Activated T-helper 1 cell treated with anti-CD3 and anti-CD28 coated beads, Interleukin-12 subunit alpha, Interleukin-12 subunit beta, Interleukin-2, Interleukin-4 antibody, amounts not matched to agents 30 ng/mL and 10 ng/mL and 1 ng/mL, durations not matched to agents 14 hours and 24 hours and 36 hours (primary cell): ENCODE measurements at regions not wholly inside any gene's neighbourhood (a gene's known extent, or its start where the extent isn't known, plus 50 kb on each side); places are given as distances from the start of the nearest gene placed in this dataset.

ENCODE experiments used
- DNase-seq: peaks from one replicate; pipeline ENCODE4 v3.0.0; 2021; ENCODE audit warnings: low spot score
- H3K27ac Mint-ChIP-seq: one replicate; pipeline ENCODE4 v1.8.0; 2021; ENCODE audit warnings: mild to moderate bottlenecking, mixed read lengths
- H3K27me3 Mint-ChIP-seq: one replicate; pipeline ENCODE4 v1.8.0; 2022; ENCODE audit warnings: mild to moderate bottlenecking, moderate library complexity, mixed read lengths; ENCODE audit not compliant: insufficient read depth
- H3K36me3 Mint-ChIP-seq: one replicate; pipeline ENCODE4 v1.8.0; 2021; ENCODE audit warnings: low read depth, mixed read lengths
- H3K4me1 Mint-ChIP-seq: one replicate; pipeline ENCODE4 v1.8.0; 2021; ENCODE audit warnings: low read depth, mixed read lengths
- H3K4me3 Mint-ChIP-seq: one replicate; pipeline ENCODE4 v1.8.0; 2021; ENCODE audit warnings: mild to moderate bottlenecking, moderate library complexity, mixed read lengths
- H3K9me3 Mint-ChIP-seq: one replicate; pipeline ENCODE4 v1.8.0; 2021; ENCODE audit warnings: mixed read lengths
- intact Hi-C: fragments of 100-400 bp; cut with micrococcal nuclease; formaldehyde crosslinking; loops from one replicate; pipeline ENCODE4 v1.15.1; 2024

DNA sequence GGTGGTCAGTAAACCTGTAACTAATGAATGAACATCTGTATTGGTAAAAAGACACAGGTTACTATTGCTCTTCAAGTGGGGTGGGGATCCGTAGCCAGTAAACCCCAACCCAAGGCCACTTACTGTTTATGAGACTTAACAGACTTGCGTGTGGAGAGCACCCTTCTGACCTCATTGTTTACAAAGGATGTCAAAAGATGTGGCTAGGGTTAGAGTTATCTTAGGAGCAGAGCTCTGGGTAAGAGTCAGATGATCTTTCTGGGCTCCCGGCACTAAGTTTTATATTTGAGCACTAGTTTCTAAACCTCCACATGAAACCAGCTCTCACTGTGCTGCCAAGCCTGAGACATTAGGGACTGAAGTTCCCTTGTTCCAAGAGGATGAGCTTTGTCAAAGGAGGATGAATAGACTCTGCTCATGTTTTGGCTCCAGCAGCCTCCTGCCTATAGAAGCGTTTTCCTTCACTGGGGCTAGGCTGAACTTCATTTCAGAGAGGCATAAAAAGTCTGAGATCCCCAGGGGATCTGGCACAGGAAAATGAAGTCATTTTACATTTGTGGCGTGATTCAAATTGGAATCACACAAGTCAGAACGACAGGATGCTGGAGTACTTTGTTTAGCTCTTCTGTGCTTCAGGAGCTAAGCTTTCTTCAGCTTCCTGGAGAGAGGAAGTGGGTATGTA, 403.1 kb upstream of the TRIB2 start:
- H3K9me3 Mint-ChIP-seq: no peaks in the 10 kb centered on the region
- H3K36me3 Mint-ChIP-seq: no peaks in the 10 kb centered on the region
- no peak overlapping the region for H3K4me3 Mint-ChIP-seq
- H3K4me1 Mint-ChIP-seq: peaks cover 39% of the 10 kb centered on the region
- no peak for DNase-seq
- intact Hi-C loops: no loop called here
- H3K27me3 Mint-ChIP-seq: peaks cover 8% of the 10 kb centered on the region
- H3K27ac Mint-ChIP-seq: no peak overlapping the region

DNA sequence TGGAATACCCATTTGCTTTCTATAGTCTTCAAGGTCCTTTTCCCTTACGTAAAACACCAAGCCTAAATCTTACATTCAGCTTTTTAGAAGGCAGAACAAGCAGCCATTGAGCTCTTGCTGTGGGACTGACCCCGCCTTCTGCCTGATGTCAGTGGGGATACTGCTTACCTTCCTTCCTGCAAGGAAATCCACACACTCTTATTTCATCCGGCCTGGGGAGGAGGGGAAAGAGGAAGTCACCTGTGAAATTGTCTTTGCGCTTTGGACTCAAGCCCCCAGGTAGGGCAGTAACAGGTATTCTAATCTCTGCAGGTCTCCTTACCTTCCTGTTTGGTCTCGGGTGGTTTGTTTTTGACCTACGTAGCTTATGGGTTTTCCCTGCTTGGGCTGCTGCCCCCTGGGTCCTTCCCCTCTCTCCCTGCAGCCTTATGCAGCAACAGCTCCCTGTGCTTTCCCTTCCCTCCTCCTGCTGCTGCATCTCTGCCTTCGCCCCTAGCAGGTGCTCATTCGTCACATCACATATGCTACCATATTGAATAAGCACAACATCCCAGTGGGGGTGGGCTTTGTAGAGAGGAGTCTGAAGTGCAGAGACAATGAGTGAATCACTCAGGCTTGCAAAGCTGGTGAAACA, 402.5 kb upstream of the TRIB2 start:
- no peak overlapping the region for H3K4me3 Mint-ChIP-seq

GRCh38 chr2:12315224-12315623, 401.5 kb upstream of the TRIB2 start:
- Mint-ChIP-seq H3K27me3 (peaks cover 8% of the 10 kb centered on the region), H3K4me1 (peaks cover 32% of the 10 kb centered on the region), H3K9me3 (no peaks in the 10 kb centered on the region), H3K4me3 (no peak overlapping the region), H3K36me3 (no peaks in the 10 kb centered on the region), H3K27ac (no peak overlapping the region)
- no peak for DNase-seq
- intact Hi-C loops: no loop called here

More for the DNA sequence above, 402.5 kb upstream of the TRIB2 start:
- peaks cover 8% of the 10 kb centered on the region for H3K27me3 Mint-ChIP-seq
- peaks cover 34% of the 10 kb centered on the region for H3K4me1 Mint-ChIP-seq
- intact Hi-C loops: no loop called here
- no peak for DNase-seq
- peak overlapping the region; percentile 36 for H3K27ac Mint-ChIP-seq
- H3K9me3 Mint-ChIP-seq: no peaks in the 10 kb centered on the region
- no peaks in the 10 kb centered on the region for H3K36me3 Mint-ChIP-seq

GRCh38 chr2:12316476-12316875, 400.3 kb upstream of the TRIB2 start:
- DNase-seq: no peak
- Mint-ChIP-seq H3K4me3 (no peak overlapping the region), H3K27me3 (peaks cover 6% of the 10 kb centered on the region), H3K27ac (no peak overlapping the region), H3K4me1 (peaks cover 25% of the 10 kb centered on the region), H3K9me3 (no peaks in the 10 kb centered on the region), H3K36me3 (no peaks in the 10 kb centered on the region)
- intact Hi-C loops: no loop called here

GRCh38 chr2:12317286-12317685, 399.4 kb upstream of the TRIB2 start:
- Mint-ChIP-seq H3K4me3 (no peak overlapping the region), H3K27me3 (peaks cover 8% of the 10 kb centered on the region), H3K36me3 (peaks cover 1% of the 10 kb centered on the region), H3K27ac (no peak overlapping the region), H3K4me1 (peaks cover 25% of the 10 kb centered on the region), H3K9me3 (no peaks in the 10 kb centered on the region)
- intact Hi-C loops: no loop called here
- no peak for DNase-seq

GRCh38 chr2:12317814-12318426, 398.8 kb upstream of the TRIB2 start:
- no peaks in the 10 kb centered on the region for H3K9me3 Mint-ChIP-seq
- H3K4me3 Mint-ChIP-seq: no peak overlapping the region
- H3K27me3 Mint-ChIP-seq: peaks cover 8% of the 10 kb centered on the region
- DNase-seq: no peak
- intact Hi-C loops: no loop called here
- H3K4me1 Mint-ChIP-seq: peaks cover 19% of the 10 kb centered on the region
- peaks cover 1% of the 10 kb centered on the region for H3K36me3 Mint-ChIP-seq
- no peak overlapping the region for H3K27ac Mint-ChIP-seq

DNA sequence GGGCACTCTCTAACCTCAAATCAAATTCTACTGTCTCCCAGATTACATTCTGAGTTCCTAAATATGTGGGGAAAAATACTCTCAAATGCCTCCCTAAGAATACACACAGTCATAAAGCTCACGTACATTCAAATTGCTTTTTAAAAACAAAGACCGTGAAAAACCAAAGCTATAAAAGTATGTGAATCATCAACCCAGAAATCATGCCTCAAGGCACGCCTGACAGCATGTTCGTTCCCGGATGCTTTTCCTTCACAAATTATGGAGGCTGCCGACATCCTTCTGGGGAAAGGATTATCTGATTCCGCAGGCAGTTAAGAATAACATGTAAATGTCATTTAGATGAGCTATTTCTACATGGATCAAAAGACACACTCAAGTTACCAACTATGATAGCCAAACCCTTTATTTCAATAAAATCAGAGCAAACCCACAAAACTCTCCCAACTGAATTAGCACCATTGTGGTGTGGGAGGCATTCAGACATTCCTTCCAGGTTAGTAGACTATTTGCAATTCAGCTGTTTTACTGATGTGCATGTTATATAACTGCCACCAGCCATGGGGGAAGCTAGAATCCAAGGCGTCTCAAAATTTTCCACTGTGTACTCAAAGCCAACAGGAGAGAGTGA, 398.2 kb upstream of the TRIB2 start:
- no peak overlapping the region for H3K4me3 Mint-ChIP-seq
- intact Hi-C loops: no loop called here

DNA sequence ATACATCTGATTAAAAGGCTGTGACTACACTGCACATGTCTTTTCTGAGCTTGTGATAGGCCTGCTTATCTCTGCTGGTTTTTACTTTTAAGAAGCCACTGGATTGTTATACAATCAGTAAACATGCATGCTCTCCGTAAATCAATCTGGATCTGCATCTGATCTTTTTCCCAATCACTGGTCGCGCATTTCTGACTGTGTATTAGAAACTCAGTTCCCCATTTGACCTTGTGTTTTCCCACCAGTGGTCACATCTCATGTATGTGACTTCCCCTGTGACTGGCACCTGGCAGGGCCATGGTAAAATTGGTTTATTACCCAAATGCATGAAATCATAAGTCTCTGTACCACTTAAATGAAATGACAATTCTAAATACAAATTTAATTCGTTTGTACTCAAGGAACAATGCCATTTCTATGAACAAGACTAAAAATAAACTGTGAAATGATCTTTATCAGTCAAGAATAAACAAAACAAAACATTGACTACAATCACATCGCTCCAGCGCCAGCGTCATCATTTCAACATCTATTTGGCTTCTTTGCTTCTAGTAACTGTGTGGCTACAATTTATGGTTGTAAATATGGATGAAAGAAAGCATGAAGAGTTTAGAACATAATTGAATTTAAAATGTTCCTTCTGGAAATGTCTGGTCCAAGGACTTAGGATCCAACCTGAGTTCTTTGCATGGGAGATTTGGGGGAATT, 396.6 kb upstream of the TRIB2 start:
- Mint-ChIP-seq H3K9me3 (no peaks in the 10 kb centered on the region), H3K4me3 (no peak overlapping the region), H3K27ac (no peak overlapping the region), H3K4me1 (no peaks in the 10 kb centered on the region), H3K27me3 (peaks cover 5% of the 10 kb centered on the region), H3K36me3 (peaks cover 1% of the 10 kb centered on the region)
- intact Hi-C loops: no loop called here
- DNase-seq: no peak

More for the DNA sequence above, 398.2 kb upstream of the TRIB2 start:
- peaks cover 13% of the 10 kb centered on the region for H3K4me1 Mint-ChIP-seq
- DNase-seq: no peak
- H3K27ac Mint-ChIP-seq: no peak overlapping the region
- H3K36me3 Mint-ChIP-seq: peaks cover 1% of the 10 kb centered on the region
- H3K27me3 Mint-ChIP-seq: peaks cover 8% of the 10 kb centered on the region
- no peaks in the 10 kb centered on the region for H3K9me3 Mint-ChIP-seq

GRCh38 chr2:12320991-12321641, 395.6 kb upstream of the TRIB2 start:
- DNase-seq: no peak
- peaks cover 5% of the 10 kb centered on the region for H3K27me3 Mint-ChIP-seq
- H3K4me3 Mint-ChIP-seq: no peak overlapping the region
- intact Hi-C loops: no loop called here
- no peaks in the 10 kb centered on the region for H3K4me1 Mint-ChIP-seq
- peaks cover 1% of the 10 kb centered on the region for H3K36me3 Mint-ChIP-seq
- H3K27ac Mint-ChIP-seq: no peak overlapping the region
- H3K9me3 Mint-ChIP-seq: no peaks in the 10 kb centered on the region

DNA sequence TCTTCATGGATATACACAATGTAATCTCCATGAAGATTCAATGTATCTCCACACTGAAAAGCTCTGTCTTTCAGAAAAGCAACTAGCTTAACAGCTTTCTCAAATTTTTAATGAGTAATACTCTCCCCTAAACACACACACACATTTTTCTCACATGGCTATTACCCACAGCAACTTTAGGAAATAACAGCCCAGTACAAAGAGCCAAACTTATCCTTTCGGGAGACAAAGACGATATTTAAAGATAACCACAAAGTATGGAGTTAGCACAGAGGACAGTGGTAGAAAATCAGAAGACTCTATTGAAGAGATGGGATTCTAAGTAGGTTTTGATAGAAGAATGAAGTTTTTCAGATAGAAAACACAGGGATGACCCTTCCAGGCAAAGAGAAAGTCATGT, 394.9 kb upstream of the TRIB2 start:
- Mint-ChIP-seq H3K27me3 (peaks cover 8% of the 10 kb centered on the region), H3K9me3 (no peaks in the 10 kb centered on the region), H3K4me1 (no peaks in the 10 kb centered on the region), H3K27ac (no peak overlapping the region), H3K4me3 (no peak overlapping the region), H3K36me3 (peaks cover 1% of the 10 kb centered on the region)
- DNase-seq: no peak
- intact Hi-C loops: no loop called here

DNA sequence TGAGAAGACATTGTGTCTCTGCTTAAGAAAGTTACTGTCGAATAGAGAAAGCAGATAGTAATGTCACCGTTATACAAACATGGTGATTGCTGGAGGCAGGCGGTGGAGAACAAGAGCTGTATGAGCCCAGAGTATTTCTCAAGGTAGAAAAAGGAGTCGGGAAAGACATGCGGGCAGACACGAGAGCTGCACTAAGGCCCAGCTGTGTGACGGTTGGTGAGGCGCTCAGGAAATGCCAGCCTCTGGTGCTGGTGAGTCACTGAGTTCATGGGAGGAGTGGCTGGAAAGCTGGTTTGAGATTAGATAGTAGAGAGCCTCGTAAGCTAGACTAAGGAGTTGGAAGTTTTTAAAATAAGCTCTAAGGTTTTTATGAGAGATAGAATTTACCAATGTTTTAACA, 390.9 kb upstream of the TRIB2 start:
- Mint-ChIP-seq H3K9me3 (no peaks in the 10 kb centered on the region), H3K36me3 (peaks cover 1% of the 10 kb centered on the region), H3K4me3 (no peak overlapping the region), H3K27me3 (peaks cover 23% of the 10 kb centered on the region), H3K4me1 (no peaks in the 10 kb centered on the region), H3K27ac (no peak overlapping the region)
- intact Hi-C loops: loop anchor here (5.0 kb wide), 1 partner anchor 464 kb away; no protein-coding TSS in a partner anchor
- no peak for DNase-seq

GRCh38 chr2:12326449-12327190, 390.1 kb upstream of the TRIB2 start:
- no peak for DNase-seq
- Mint-ChIP-seq H3K36me3 (peaks cover 1% of the 10 kb centered on the region), H3K4me3 (no peak overlapping the region), H3K27ac (no peak overlapping the region), H3K27me3 (peaks cover 23% of the 10 kb centered on the region), H3K9me3 (peaks cover 3% of the 10 kb centered on the region), H3K4me1 (no peaks in the 10 kb centered on the region)
- intact Hi-C loops: loop anchor here (5.0 kb wide), 1 partner anchor 464 kb away; no protein-coding TSS in a partner anchor
